ENCODE measurements at regions not wholly inside any gene's neighbourhood (a gene's known extent, or its start where the extent isn't known, plus 50 kb on each side); places are given as distances from the start of the nearest gene placed in this dataset.

DNA sequence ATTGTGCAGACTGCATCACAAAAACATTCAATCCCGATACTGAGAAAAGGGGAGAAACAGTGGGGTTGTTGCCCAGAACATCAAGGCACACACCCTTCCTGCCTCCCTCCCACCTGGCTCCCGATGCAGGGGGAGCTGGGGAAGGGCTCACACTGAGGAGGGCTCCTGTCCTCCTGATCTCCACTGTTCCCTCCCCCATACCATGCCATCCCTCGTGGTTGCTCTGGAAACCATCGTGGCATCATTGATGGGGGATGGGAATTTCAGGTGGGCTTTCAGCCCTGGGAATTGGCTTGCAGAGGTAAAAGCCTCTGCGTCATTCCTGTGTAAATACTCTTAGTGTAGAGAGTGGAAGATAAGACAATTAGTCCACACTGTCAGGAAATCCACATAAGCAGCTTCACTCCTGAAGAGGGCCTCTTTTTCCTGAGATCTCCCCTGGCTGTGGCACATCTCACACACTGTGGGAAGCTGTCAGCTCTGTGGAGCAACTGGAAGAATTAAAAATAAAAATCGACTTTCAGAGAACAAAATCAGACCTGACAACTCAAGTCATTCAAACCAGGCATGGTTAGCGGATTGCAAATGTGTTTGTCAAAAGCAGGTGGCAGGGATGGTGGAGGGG lies 176.0 kb downstream of the CHST1 start:
- Mint-ChIP-seq H3K27me3 (ENCODE audit: low read depth in 2 of 2) (peaks cover 8 to 12% of the 10 kb centered on the region in 2 donors), H3K36me3 (no peaks in the 10 kb centered on the region)

GRCh38 chr11:45486461-45486860 lies 179.0 kb downstream of the CHST1 start:
- no peak overlapping the region for H3K27ac ChIP-seq (ENCODE audit: low read length)
- no peak overlapping the region for H3K27ac Mint-ChIP-seq
- no peaks in the 10 kb centered on the region for H3K4me1 Mint-ChIP-seq
- no peak for ATAC-seq
- H3K9me3 Mint-ChIP-seq = no peaks in the 10 kb centered on the region
- H3K27me3 Mint-ChIP-seq (ENCODE audit: low read depth in 2 of 2) = peaks cover 20 to 31% of the 10 kb centered on the region in 2 donors
- DNase-seq = no peak
- intact Hi-C loops (cut with micrococcal nuclease) = no loop called here
- no peaks in the 10 kb centered on the region for H3K27me3 ChIP-seq (ENCODE audit: control insufficient read depth, insufficient read depth, low read length)
- no peaks in the 10 kb centered on the region for H3K36me3 Mint-ChIP-seq
- H3K9me3 ChIP-seq (ENCODE audit: control insufficient read depth, insufficient read depth, low read length) = no peaks in the 10 kb centered on the region
- H3K4me3 Mint-ChIP-seq = no peak overlapping the region
- WGBS (ENCODE audit: insufficient coverage) = 90% methylated on average over 5 of the region's 6 CpGs
- no peaks in the 10 kb centered on the region for H3K4me1 ChIP-seq (ENCODE audit: control insufficient read depth, insufficient read depth, low read length)
- no peak for TF ChIP-seq CTCF (IDR thresholded peaks at IDR 0.05)
- H3K36me3 ChIP-seq (ENCODE audit: control insufficient read depth, insufficient read depth, low read length) = no peaks in the 10 kb centered on the region
- no peak overlapping the region for H3K4me3 ChIP-seq (ENCODE audit: low read length)

More for the DNA sequence above, 176.0 kb downstream of the CHST1 start:
- 59% methylated on average over 5 of the region's 7 CpGs for WGBS (ENCODE audit: insufficient coverage)
- no peaks in the 10 kb centered on the region for H3K9me3 ChIP-seq (ENCODE audit: control insufficient read depth, insufficient read depth, low read length)
- no peak for TF ChIP-seq CTCF (IDR thresholded peaks at IDR 0.05)
- no peaks in the 10 kb centered on the region for H3K4me1 ChIP-seq (ENCODE audit: control insufficient read depth, insufficient read depth, low read length)
- Mint-ChIP-seq H3K27ac (no peak overlapping the region), H3K4me1 (no peaks in the 10 kb centered on the region), H3K4me3 (no peak overlapping the region), H3K9me3 (no peaks in the 10 kb centered on the region)
- H3K4me3 ChIP-seq (ENCODE audit: low read length) = no peak overlapping the region
- H3K36me3 ChIP-seq (ENCODE audit: control insufficient read depth, insufficient read depth, low read length) = no peaks in the 10 kb centered on the region
- intact Hi-C loops (cut with micrococcal nuclease) = no loop called here
- ATAC-seq (no peak), DNase-seq (no peak)
- H3K27ac ChIP-seq (ENCODE audit: low read length) = no peak overlapping the region
- no peaks in the 10 kb centered on the region for H3K27me3 ChIP-seq (ENCODE audit: control insufficient read depth, insufficient read depth, low read length)

- Histone ChIP-seq H3K27ac (ENCODE audit: low read length) (no peak overlapping the region), H3K4me3 (ENCODE audit: low read length) (no peak overlapping the region), H3K4me1 (ENCODE audit: control insufficient read depth, insufficient read depth, low read length) (no peaks in the 10 kb centered on the region), H3K27me3 (ENCODE audit: control insufficient read depth, insufficient read depth, low read length) (no peaks in the 10 kb centered on the region), H3K36me3 (ENCODE audit: control insufficient read depth, insufficient read depth, low read length) (no peaks in the 10 kb centered on the region), H3K9me3 (ENCODE audit: control insufficient read depth, insufficient read depth, low read length) (no peaks in the 10 kb centered on the region)
- H3K27me3 Mint-ChIP-seq (ENCODE audit: low read depth in 2 of 2) = peaks cover 22 to 38% of the 10 kb centered on the region in 2 donors
- WGBS (ENCODE audit: insufficient coverage) = 85% methylated on average over 8 of the region's 8 CpGs
- DNase-seq (no peak), ATAC-seq (no peak)
- no peaks in the 10 kb centered on the region for H3K9me3 Mint-ChIP-seq
- H3K4me3 Mint-ChIP-seq = no peak overlapping the region
- H3K27ac Mint-ChIP-seq = no peak overlapping the region
- H3K4me1 Mint-ChIP-seq = no peaks in the 10 kb centered on the region
- H3K36me3 Mint-ChIP-seq = no peaks in the 10 kb centered on the region
- no peak for TF ChIP-seq CTCF (IDR thresholded peaks at IDR 0.05)
- intact Hi-C loops (cut with micrococcal nuclease) = no loop called here
These were observed 180.2 kb downstream of the CHST1 start for GRCh38 chr11:45485070-45485707.

All from natural killer cell (primary cell).